Body of pancreas (tissue), 4 donors: ENCODE measurements at regions not wholly inside any gene's neighbourhood (a gene's known extent, or its start where the extent isn't known, plus 50 kb on each side); places are given as distances from the start of the nearest gene placed in this dataset.

Experiments
- CTCF ChIP-seq, 7 experiments: fragments of 450-650 bp in 4 of 7; fragments of 200-600 bp in 3 of 7; sonication (generic) in 3 of 7; IDR thresholded peaks; one replicate each; pipeline ENCODE4 v1.5.1; 2016 to 2019; ENCODE audit warnings: antibody characterized with exemption in 7 of 7
- POLR2A ChIP-seq, 3 donors: fragments of 450-650 bp; IDR thresholded peaks; one replicate each; pipeline ENCODE4 v1.6.1; 2016; ENCODE audit warnings: antibody characterized with exemption in 3 of 3, mild to moderate bottlenecking in 2 of 3

- TF ChIP-seq CTCF (IDR thresholded peaks at IDR 0.05) = no peak
- TF ChIP-seq POLR2A (IDR thresholded peaks at IDR 0.05) = no peak
Measured at GRCh38 chr9:16213781-16214515, 656.5 kb downstream of the BNC2 start.
